ENCODE measurements at regions not wholly inside any gene's neighbourhood (a gene's known extent, or its start where the extent isn't known, plus 50 kb on each side); places are given as distances from the start of the nearest gene placed in this dataset.

GRCh38 chr11:106249617-106250239, 172.3 kb downstream of the AASDHPPT start:
- ChIA-PET CTCF (ENCODE audit: low intra/inter-chr PET ratio) (no interaction called here), POLR2A (interaction anchor here (0.5 kb wide), 1 partner anchor 24 kb away, joined by 3 read pairs; no protein-coding TSS in a partner anchor)
- ATAC-seq (no peak), FAIRE-seq (no peak), DNase-seq (ENCODE audit: extremely low read depth in 1 of 4, low spot score in 3 of 4) (no peak)
- no peak overlapping the region for H3K9ac ChIP-seq (ENCODE audit: insufficient read depth in 1 of 2, low read depth in 2 of 2, low read length in 2 of 2)
- intact Hi-C loops (cut with micrococcal nuclease) (no loop called here), in situ Hi-C loops (cut with MboI) (no loop called here)
- no peaks in the 10 kb centered on the region; the same call in 1 of the 2 replicates for H3K9me3 ChIP-seq (replicated peaks; ENCODE audit: control insufficient read depth, insufficient read depth, low read depth, low read length)
- no peaks in the 10 kb centered on the region for H3K4me1 ChIP-seq (replicated peaks in 1 of 2; ENCODE audit: control insufficient read depth in 2 of 2, insufficient read depth in 2 of 2, low read length in 2 of 2)
- no TSS peak for BruUV-seq (replicated peaks)
- H3K36me3 ChIP-seq (ENCODE audit: control insufficient read depth, insufficient read depth, low read length), result no peaks in the 10 kb centered on the region
- H4K20me1 ChIP-seq (replicated peaks; ENCODE audit: control insufficient read depth, insufficient read depth, low read length), result no peaks in the 10 kb centered on the region
- WGBS (ENCODE audit: insufficient coverage, low coverage, missing lambda C conversion rate), result 0% methylated on average over 5 of the region's 5 CpGs
- no peaks in the 10 kb centered on the region for H3K27me3 ChIP-seq (ENCODE audit: control insufficient read depth in 2 of 2, insufficient read depth in 2 of 2, low read length in 2 of 2)
- H3K27ac ChIP-seq (ENCODE audit: extremely low read depth, low read depth, low read length), result no peak overlapping the region
- no peak overlapping the region for H2AFZ ChIP-seq (ENCODE audit: low read depth, low read length)
- no peak overlapping the region for H3K4me3 ChIP-seq
- H3K9me1 ChIP-seq (ENCODE audit: control insufficient read depth, insufficient read depth, low read length), result no peaks in the 10 kb centered on the region
- no peak overlapping the region for H3K4me2 ChIP-seq (ENCODE audit: insufficient read depth, low read length)
- H3K79me2 ChIP-seq (ENCODE audit: control insufficient read depth, insufficient read depth, low read length), result no peaks in the 10 kb centered on the region
- TF ChIP-seq POLR2G (IDR thresholded peaks at IDR 0.05; ENCODE audit: low read depth, low read length), result no peak
- no peak for TF ChIP-seq TEAD1 (CRISPR knock-in tag; IDR thresholded peaks at IDR 0.05)
- no peak for TF ChIP-seq ZBTB34 (CRISPR knock-in tag; IDR thresholded peaks at IDR 0.05)
- TF ChIP-seq ZNF589 (CRISPR knock-in tag; IDR thresholded peaks at IDR 0.05; ENCODE audit: low read depth), result no peak
- no peak for TF ChIP-seq BCL6 (CRISPR knock-in tag; IDR thresholded peaks at IDR 0.05)
- no peak for TF ChIP-seq CREM (IDR thresholded peaks at IDR 0.05; ENCODE audit: low read depth)
- no peak for TF ChIP-seq ZNF444 (CRISPR knock-in tag; IDR thresholded peaks at IDR 0.05)
- TF ChIP-seq ARNT (IDR thresholded peaks at IDR 0.05), result no peak
- no peak for TF ChIP-seq SMAD4 (CRISPR knock-in tag; conservative IDR thresholded peaks at IDR 0.05)
- no peak for TF ChIP-seq NELFE (IDR thresholded peaks at IDR 0.05; ENCODE audit: insufficient read depth, insufficient read length)
- TF ChIP-seq SP2 (IDR thresholded peaks at IDR 0.05; ENCODE audit: extremely low read depth, low read depth, low read length, poor library complexity, severe bottlenecking), result no peak
- no peak for TF ChIP-seq NCOA1 (IDR thresholded peaks at IDR 0.05; ENCODE audit: low read depth)
- TF ChIP-seq SOX6 (IDR thresholded peaks at IDR 0.05), result no peak
- TF ChIP-seq HBP1 (CRISPR knock-in tag; IDR thresholded peaks at IDR 0.05), result no peak
- TF ChIP-seq GTF2E2 (tag; IDR thresholded peaks at IDR 0.05), result no peak
- no peak for TF ChIP-seq TEAD4 (IDR thresholded peaks at IDR 0.05; ENCODE audit: low read length)
- TF ChIP-seq TEAD4 (CRISPR knock-in tag; IDR thresholded peaks at IDR 0.05; ENCODE audit: borderline replicate concordance), result no peak
- no peak for TF ChIP-seq RFX7 (CRISPR knock-in tag; IDR thresholded peaks at IDR 0.05)

Measured in K562 (cell line).